Stomach (tissue), 4 donors: ENCODE measurements at regions not wholly inside any gene's neighbourhood (a gene's known extent, or its start where the extent isn't known, plus 50 kb on each side); places are given as distances from the start of the nearest gene placed in this dataset.

Experiments used
- EP300 ChIP-seq: sonication (generic); formaldehyde crosslinking; IDR thresholded peaks from one replicate; pipeline ENCODE4 v1.6.1; 2017; ENCODE audit warnings: antibody characterized with exemption
- POLR2A ChIP-seq, 4 donors: fragments of 450-650 bp; IDR thresholded peaks; one replicate each; pipeline ENCODE4 v1.6.1; 2016; ENCODE audit warnings: antibody characterized with exemption in 4 of 4, control low read depth in 2 of 4, mild to moderate bottlenecking in 1 of 4, moderate library complexity in 1 of 4
- TF ChIP-seq, protein P1 (sequence below), 7 experiments: fragments of 450-650 bp in 4 of 7; fragments of 200-600 bp in 3 of 7; sonication (generic) in 3 of 7; IDR thresholded peaks; one replicate each; pipeline ENCODE4 v1.5.1; 2016 to 2019; ENCODE audit warnings: antibody characterized with exemption in 7 of 7, control low read depth in 2 of 7, mild to moderate bottlenecking in 1 of 7

GRCh38 chr10:2963889-2964631 is 103.3 kb upstream of the PFKP start:
- TF ChIP-seq, protein P1, sequence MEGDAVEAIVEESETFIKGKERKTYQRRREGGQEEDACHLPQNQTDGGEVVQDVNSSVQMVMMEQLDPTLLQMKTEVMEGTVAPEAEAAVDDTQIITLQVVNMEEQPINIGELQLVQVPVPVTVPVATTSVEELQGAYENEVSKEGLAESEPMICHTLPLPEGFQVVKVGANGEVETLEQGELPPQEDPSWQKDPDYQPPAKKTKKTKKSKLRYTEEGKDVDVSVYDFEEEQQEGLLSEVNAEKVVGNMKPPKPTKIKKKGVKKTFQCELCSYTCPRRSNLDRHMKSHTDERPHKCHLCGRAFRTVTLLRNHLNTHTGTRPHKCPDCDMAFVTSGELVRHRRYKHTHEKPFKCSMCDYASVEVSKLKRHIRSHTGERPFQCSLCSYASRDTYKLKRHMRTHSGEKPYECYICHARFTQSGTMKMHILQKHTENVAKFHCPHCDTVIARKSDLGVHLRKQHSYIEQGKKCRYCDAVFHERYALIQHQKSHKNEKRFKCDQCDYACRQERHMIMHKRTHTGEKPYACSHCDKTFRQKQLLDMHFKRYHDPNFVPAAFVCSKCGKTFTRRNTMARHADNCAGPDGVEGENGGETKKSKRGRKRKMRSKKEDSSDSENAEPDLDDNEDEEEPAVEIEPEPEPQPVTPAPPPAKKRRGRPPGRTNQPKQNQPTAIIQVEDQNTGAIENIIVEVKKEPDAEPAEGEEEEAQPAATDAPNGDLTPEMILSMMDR (IDR thresholded peaks at IDR 0.05) = no peak
- TF ChIP-seq POLR2A (IDR thresholded peaks at IDR 0.05) (no peak), EP300 (no peak)
